Trophoblast cell (in vitro differentiated cells and primary cell): ENCODE measurements at regions not wholly inside any gene's neighbourhood (a gene's known extent, or its start where the extent isn't known, plus 50 kb on each side); places are given as distances from the start of the nearest gene placed in this dataset.

ENCODE experiments used
- DNase-seq, 2 donors: peaks; one replicate each; pipeline ENCODE4 v3.0.0-alpha.2; 2016
- H2AFZ ChIP-seq: 2 replicates; pipeline ENCODE4 v1.6.1; 2013; ENCODE audit warnings: low read length, moderate library complexity, mild to moderate bottlenecking; ENCODE audit not compliant: insufficient read depth, poor library complexity
- H2AK5ac ChIP-seq: 2 replicates; pipeline ENCODE4 v1.6.1; 2013; ENCODE audit warnings: mild to moderate bottlenecking, low read length
- H2BK120ac ChIP-seq: 2 replicates; pipeline ENCODE4 v1.6.1; 2013; ENCODE audit warnings: low read length, mild to moderate bottlenecking, moderate library complexity; ENCODE audit not compliant: insufficient read depth, poor library complexity
- H2BK12ac ChIP-seq: 2 replicates; pipeline ENCODE4 v1.6.1; 2013; ENCODE audit warnings: mild to moderate bottlenecking, low read length, moderate library complexity
- H2BK5ac ChIP-seq: 2 replicates; pipeline ENCODE4 v1.6.1; 2013; ENCODE audit warnings: low read length, low read depth, moderate library complexity, mild to moderate bottlenecking; ENCODE audit not compliant: poor library complexity
- H3K14ac ChIP-seq: 2 replicates; pipeline ENCODE4 v1.6.1; 2013; ENCODE audit warnings: mild to moderate bottlenecking, low read length
- H3K18ac ChIP-seq: 2 replicates; pipeline ENCODE4 v1.6.1; 2013; ENCODE audit warnings: mild to moderate bottlenecking, low read length
- H3K23ac ChIP-seq: 2 replicates; pipeline ENCODE4 v1.6.1; 2013; ENCODE audit warnings: low read length
- H3K27ac ChIP-seq: 2 replicates; pipeline ENCODE4 v1.5.1; 2013; ENCODE audit warnings: low read depth, mild to moderate bottlenecking, inconsistent platforms, low read length, moderate library complexity
- H3K27me3 ChIP-seq: 2 replicates; pipeline ENCODE4 v1.6.1; 2013; ENCODE audit warnings: inconsistent platforms, mild to moderate bottlenecking, low read length, moderate library complexity; ENCODE audit not compliant: insufficient read depth
- H3K36me3 ChIP-seq, 2 experiments: 1 replicate in 1 of 2; 2 replicates in 1 of 2; pipeline ENCODE4 v1.6.1; 2013; ENCODE audit warnings: low read length in 2 of 2, mild to moderate bottlenecking in 2 of 2, moderate library complexity in 1 of 2; ENCODE audit not compliant: insufficient read depth in 2 of 2, control insufficient read depth in 1 of 2
- H3K4ac ChIP-seq: 2 replicates; pipeline ENCODE4 v1.6.1; 2013; ENCODE audit warnings: low read depth, mild to moderate bottlenecking, low read length, moderate library complexity
- H3K4me1 ChIP-seq, 2 experiments: 1 replicate in 1 of 2; 2 replicates in 1 of 2; pipeline ENCODE4 v1.6.1; 2013; ENCODE audit warnings: low read length in 2 of 2, mild to moderate bottlenecking in 2 of 2, moderate library complexity in 1 of 2; ENCODE audit not compliant: insufficient read depth in 2 of 2, control insufficient read depth in 1 of 2
- H3K4me2 ChIP-seq: 2 replicates; pipeline ENCODE4 v1.6.1; 2013; ENCODE audit warnings: inconsistent platforms, mild to moderate bottlenecking, low read length, moderate library complexity
- H3K4me3 ChIP-seq: 2 replicates; pipeline ENCODE4 v1.5.1; 2013; ENCODE audit warnings: mild to moderate bottlenecking, low read depth, low read length, inconsistent platforms
- H3K79me1 ChIP-seq: one replicate; pipeline ENCODE4 v1.6.1; 2013; ENCODE audit warnings: low read length
- H3K79me2 ChIP-seq: 2 replicates; pipeline ENCODE4 v1.6.1; 2013; ENCODE audit warnings: low read length, mild to moderate bottlenecking; ENCODE audit not compliant: control insufficient read depth, insufficient read depth, poor library complexity
- H3K9ac ChIP-seq: 2 replicates; pipeline ENCODE4 v1.6.1; 2013; ENCODE audit warnings: mild to moderate bottlenecking, low read length
- H3K9me3 ChIP-seq: 2 replicates; pipeline ENCODE4 v1.6.1; 2013; ENCODE audit warnings: low read depth, mild to moderate bottlenecking, control low read depth, inconsistent platforms, low read length; ENCODE audit not compliant: insufficient read depth
- H4K12ac ChIP-seq: 2 replicates; pipeline ENCODE4 v1.6.1; 2013; ENCODE audit warnings: low read depth, mild to moderate bottlenecking, low read length, moderate library complexity
- H4K8ac ChIP-seq: 2 replicates; pipeline ENCODE4 v1.6.1; 2013; ENCODE audit warnings: low read depth, mild to moderate bottlenecking, low read length, moderate library complexity
- H4K91ac ChIP-seq: one replicate; pipeline ENCODE4 v1.6.1; 2013; ENCODE audit warnings: low read depth, mild to moderate bottlenecking, low read length, moderate library complexity
- WGBS: extraction: QIAGEN DNeasy Blood & Tissue Kit; methylation state at CpG from one replicate; pipeline ENCODE4 v1.1.7; 2013; ENCODE audit warnings: missing lambda C conversion rate; ENCODE audit not compliant: insufficient read length, insufficient coverage; ENCODE audit errors: extremely low coverage; 5-methylcytosine and 5-hydroxymethylcytosine counted together

- no peak for DNase-seq
- Histone ChIP-seq H2AFZ (no peak overlapping the region), H2BK5ac (no peak overlapping the region), H3K23ac (no peak overlapping the region), H3K4me2 (no peak overlapping the region), H2BK120ac (no peak overlapping the region), H3K36me3 (no peaks in the 10 kb centered on the region), H4K91ac (no peak overlapping the region), H3K18ac (no peak overlapping the region), H2BK12ac (no peak overlapping the region), H2AK5ac (no peak overlapping the region), H3K79me1 (peaks cover 5% of the 10 kb centered on the region), H3K9me3 (peaks cover 2% of the 10 kb centered on the region), H3K14ac (no peak overlapping the region), H3K27ac (no peak overlapping the region), H3K9ac (no peak overlapping the region), H3K4me1 (peaks cover 8 to 15% of the 10 kb centered on the region in 2 experiments), H3K4me3 (no peak overlapping the region), H3K4ac (no peak overlapping the region), H4K8ac (no peak overlapping the region), H3K79me2 (no peaks in the 10 kb centered on the region), H4K12ac (no peak overlapping the region), H3K27me3 (no peaks in the 10 kb centered on the region)
- no CpG with 5 or more reads among the region's 4 CpGs for WGBS
Observed at GRCh38 chr11:45096636-45097035, 49.8 kb upstream of the PRDM11 start.
